GM21390 (cell line): ENCODE measurements at regions not wholly inside any gene's neighbourhood (a gene's known extent, or its start where the extent isn't known, plus 50 kb on each side); places are given as distances from the start of the nearest gene placed in this dataset.

Experiments
- ATAC-seq: cut with Tn5 transposase; IDR thresholded peaks from one replicate; pipeline ENCODE4 v1.9.1; 2021; ENCODE audit not compliant: unreplicated experiment

DNA sequence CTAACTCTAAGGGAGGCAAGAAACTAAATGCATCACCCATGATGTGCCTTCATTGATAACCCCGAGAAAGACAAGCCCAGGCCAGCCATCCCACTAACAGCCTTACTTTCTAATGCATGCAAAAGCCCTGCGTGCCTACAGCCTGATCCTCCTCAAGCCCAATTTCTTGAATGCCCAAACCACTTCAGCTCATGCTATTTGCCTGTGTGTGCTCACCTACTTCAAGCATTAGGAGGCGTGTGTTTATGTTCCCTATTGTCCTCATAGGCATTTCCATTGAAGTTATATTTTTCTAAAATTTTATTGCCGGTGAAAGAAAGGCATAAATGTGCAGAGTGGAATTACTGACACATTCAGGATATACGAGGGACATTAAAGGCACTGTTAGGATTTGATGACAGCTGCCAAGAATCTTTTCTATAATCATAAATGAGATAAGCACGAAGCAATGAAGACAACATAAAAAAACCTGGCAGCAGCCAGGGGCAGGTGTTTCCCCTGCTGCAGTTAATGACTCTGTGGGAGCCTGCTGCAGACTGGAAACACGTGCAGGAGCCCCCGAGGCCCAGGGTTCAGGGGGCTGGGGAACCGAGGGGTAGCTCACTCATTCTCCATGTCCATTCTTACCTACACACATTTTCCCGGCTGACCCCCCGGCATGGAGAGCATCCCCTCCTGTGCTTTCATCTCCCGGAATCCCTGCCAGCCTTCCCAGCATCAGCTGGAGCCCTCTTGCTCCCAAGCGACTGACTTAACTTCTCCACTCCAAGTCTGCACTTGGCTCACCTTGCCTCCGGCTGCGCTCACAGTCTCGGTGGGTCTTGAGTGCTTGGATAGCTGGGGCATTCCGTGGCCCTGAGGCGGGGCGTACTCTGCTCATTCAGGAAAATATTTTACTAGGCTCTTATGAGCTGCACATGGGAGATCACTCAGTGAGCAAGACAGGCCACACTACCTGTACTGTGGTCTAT lies 292.3 kb upstream of the SIX2 start:
- ATAC-seq: no peak

DNA sequence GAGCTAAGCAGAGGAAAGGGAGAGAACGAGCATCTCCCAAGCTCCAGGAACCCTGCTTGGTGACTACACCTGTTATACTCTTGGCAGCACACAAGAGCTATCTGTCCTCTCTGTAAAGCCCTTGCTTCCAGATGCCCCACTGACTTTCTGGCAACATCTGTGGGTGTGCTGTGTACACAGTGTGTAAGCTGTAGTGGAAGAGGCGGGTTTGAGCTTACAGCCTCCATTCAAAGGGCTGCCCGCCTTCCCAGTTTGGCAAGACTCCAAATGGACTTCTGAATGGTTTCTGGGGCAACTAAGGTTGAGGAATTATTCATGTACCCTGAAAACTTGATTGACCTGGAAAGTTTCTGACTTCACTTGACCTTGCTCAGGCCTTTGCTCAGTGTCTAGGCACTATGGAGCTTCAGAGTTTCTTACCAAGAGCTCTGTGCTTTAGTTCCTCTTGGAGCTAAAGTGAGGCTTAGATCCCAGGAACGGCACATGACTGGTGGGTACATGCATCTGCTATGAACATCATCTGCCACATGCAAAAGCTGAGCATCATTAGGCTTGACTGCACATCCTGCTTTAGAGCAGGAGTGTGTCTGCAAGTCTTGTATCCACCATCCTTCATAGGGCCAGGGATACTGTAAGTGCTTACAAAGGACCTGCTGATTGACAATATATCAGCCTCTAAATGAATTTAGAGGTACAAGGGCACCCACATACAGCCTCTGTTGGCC lies 290.9 kb upstream of the SIX2 start:
- no peak for ATAC-seq

DNA sequence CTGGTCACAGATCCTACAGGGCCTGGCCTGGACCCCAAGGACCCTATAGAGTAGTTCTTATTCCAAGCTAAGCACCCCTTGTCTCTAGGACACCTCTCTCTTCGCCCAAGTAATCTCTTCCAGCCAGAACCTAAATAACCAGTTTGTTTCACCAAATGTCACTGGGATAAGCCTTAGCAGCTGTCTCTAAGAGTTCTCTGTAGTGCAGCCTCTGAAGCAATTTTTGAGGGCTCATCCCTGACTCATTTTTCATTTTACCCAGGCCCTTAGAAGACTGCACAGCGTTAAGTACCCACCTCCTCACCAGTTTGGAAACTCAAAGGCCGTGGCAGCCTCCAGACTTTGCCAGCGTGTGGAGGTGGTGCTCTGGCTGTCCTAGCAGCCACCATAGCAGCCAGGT lies 290.1 kb upstream of the SIX2 start:
- ATAC-seq: no peak

- ATAC-seq: no peak
Observed at GRCh38 chr2:45293182-45293581, 283.9 kb upstream of the SIX2 start.

- no peak for ATAC-seq
Observed at GRCh38 chr2:45291296-45291701, 282.0 kb upstream of the SIX2 start.

DNA sequence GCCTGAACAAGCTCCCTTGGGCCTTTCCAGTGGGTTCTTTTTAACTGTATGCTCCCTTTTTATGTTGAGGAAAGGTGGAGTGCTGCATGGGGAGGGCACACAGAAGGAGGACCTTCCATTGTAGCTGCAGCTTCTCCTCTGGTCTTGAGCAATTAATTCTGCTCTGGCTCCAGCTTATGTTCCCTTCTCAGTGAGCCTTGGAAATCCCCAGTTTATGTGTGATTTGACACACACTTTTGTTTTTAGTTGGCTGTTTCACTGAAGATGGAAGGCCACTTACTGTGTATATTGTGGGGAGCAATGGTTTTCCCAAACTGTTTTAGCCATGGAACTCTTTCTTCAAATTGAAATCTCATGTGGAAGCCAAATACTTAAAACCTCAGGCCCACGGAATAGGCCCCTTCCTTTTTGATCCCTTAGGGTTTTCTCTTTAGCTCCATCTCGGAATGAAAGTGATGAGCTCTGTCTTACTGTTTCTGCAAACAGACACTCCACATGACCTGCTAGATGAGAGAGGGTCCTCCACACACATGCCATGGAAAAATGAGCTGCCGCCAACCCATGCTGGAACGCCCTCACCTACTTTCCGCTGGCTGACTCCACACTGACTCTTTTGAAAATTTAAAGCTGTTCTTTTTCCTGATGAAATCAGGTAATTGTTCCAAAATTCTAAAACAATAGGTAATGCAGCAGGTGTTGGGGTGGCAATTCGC lies 280.9 kb upstream of the SIX2 start:
- no peak for ATAC-seq

- no peak for ATAC-seq
Observed at GRCh38 chr2:45288532-45289417, 279.5 kb upstream of the SIX2 start.

GRCh38 chr2:45287045-45287444 lies 277.8 kb upstream of the SIX2 start:
- ATAC-seq: no peak

DNA sequence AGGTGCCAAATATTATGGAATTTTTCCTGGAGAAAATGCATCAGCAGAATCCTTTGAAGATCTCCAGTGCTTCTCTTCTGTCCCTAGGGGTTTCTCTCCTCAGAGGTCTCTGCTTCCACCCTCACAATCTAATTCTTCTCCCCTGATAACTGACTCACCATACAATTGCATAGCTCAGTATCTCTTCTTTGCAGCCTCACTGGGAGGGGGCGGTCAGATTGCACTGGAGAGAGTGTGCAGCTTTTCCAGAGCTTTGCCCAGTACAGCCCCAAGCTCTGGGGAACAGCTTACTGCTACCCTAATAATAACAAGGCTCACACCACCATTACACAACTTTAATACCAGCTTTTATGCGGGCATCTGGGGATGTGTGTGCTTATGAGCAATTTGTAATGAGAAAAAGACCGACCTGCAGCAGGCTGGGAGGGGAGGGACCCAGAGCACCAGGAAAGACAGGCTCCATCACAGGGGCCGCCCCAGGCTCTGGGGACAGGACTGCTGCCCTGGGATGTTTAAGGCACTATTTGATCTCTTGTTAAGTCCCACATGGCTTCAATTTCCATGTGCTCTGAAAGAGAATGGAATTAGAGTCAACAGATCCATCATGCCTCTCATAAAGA lies 276.6 kb upstream of the SIX2 start:
- ATAC-seq: no peak

- ATAC-seq: no peak
Observed at GRCh38 chr2:45285311-45285710, 276.1 kb upstream of the SIX2 start.

DNA sequence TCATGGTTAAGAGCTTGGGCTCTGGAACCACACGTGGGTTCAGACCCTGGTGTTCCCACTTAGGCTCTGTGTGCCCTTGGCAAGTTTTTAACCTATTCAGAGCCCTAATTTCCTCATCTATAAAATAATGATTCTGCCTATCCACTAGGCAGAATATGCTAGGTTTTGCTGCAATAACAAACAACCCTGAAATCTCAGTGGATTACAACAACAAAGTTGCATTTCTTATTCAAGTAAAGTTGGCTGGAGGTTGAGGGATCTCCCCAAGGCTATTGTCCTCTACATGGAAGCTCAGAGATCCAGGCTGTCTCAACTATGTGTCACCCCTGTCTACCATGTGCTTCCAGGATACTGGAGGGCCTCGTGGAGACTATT lies 275.4 kb upstream of the SIX2 start:
- no peak for ATAC-seq

GRCh38 chr2:45283764-45284620 lies 274.7 kb upstream of the SIX2 start:
- ATAC-seq: no peak

DNA sequence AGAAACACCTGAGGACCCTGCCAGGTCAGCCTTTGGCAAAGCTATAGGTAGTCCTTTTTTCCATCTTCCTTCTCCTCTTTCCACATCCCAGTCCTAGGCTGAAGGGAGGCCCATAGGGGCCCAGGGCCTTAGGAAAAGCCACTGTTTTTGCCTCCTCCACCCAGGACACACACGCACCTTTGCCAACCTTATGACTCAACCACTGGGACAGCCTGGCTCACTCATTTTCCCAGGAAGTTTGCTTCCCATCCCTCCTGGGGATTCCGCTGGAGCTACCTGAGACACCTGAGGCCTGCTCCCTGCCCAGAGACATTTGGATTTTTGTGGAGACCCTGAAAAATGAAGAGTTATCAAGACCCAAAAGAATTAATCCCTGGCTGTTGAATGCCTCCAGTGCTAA lies 273.4 kb upstream of the SIX2 start:
- no peak for ATAC-seq

GRCh38 chr2:45281311-45281710 lies 272.1 kb upstream of the SIX2 start:
- ATAC-seq: no peak

- ATAC-seq: no peak
Observed at GRCh38 chr2:45280794-45281193, 271.5 kb upstream of the SIX2 start.

GRCh38 chr2:45279356-45279755 lies 270.1 kb upstream of the SIX2 start:
- no peak for ATAC-seq

- ATAC-seq: no peak
Observed at GRCh38 chr2:45278365-45279078, 269.3 kb upstream of the SIX2 start.

DNA sequence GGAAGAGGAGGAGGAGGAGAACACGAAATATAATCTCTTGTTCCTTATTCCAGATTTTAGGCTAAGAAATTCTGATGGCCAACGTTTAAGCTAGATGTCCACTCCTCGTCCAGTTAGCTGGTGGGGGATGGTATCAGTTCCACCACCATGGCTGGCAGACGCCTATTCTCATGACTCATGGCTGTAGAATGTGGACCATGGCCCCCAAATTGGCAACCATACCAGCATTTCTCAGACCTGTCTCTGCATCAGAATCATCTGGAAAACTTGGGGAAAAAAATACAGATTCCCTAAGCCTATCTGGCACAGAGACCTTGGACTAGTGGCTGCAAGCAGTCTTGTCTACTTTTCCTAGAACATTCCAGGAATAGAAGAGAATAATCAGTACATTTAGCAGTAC lies 267.7 kb upstream of the SIX2 start:
- ATAC-seq: no peak

GRCh38 chr2:45275806-45276205 lies 266.6 kb upstream of the SIX2 start:
- ATAC-seq: no peak
